ENCODE measurements at regions not wholly inside any gene's neighbourhood (a gene's known extent, or its start where the extent isn't known, plus 50 kb on each side); places are given as distances from the start of the nearest gene placed in this dataset.
"Not testable (repeated sequence)": the region's sequence is repeated elsewhere in the genome, so short reads cannot be mapped to it uniquely, and the experiment has no call there.

DNA sequence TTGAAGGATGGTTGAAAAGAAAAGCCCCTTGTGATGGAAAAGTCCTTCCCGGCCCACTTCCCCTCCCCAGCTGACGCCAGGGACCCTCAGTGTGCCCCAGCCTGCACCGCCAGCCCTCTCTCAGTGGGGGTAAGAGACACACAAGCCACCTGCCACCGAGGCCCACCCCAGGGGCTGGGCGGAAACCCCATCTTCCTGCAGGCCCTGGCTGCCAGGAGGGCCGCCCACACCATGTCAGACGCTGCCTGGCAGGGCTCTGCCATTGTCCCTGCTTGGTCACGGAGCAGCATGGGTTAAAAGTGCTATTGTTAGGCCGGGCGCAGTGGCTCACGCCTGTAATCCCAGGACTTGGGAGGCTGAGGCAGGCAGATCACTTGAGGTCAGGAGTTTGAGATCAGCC is 142.0 kb upstream of the ZNF469 start:
- TF ChIP-seq, protein P1, sequence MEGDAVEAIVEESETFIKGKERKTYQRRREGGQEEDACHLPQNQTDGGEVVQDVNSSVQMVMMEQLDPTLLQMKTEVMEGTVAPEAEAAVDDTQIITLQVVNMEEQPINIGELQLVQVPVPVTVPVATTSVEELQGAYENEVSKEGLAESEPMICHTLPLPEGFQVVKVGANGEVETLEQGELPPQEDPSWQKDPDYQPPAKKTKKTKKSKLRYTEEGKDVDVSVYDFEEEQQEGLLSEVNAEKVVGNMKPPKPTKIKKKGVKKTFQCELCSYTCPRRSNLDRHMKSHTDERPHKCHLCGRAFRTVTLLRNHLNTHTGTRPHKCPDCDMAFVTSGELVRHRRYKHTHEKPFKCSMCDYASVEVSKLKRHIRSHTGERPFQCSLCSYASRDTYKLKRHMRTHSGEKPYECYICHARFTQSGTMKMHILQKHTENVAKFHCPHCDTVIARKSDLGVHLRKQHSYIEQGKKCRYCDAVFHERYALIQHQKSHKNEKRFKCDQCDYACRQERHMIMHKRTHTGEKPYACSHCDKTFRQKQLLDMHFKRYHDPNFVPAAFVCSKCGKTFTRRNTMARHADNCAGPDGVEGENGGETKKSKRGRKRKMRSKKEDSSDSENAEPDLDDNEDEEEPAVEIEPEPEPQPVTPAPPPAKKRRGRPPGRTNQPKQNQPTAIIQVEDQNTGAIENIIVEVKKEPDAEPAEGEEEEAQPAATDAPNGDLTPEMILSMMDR (conservative IDR thresholded peaks at IDR 0.05; ENCODE audit: low read depth, low read length): not testable (repeated sequence)
- not testable (repeated sequence) for TF ChIP-seq EZH2 (IDR thresholded peaks at IDR 0.05; ENCODE audit: borderline replicate concordance, low read depth, low read length, poor library complexity, severe bottlenecking)

Measured in A673 (cell line).